ENCODE measurements at regions not wholly inside any gene's neighbourhood (a gene's known extent, or its start where the extent isn't known, plus 50 kb on each side); places are given as distances from the start of the nearest gene placed in this dataset.

DNA sequence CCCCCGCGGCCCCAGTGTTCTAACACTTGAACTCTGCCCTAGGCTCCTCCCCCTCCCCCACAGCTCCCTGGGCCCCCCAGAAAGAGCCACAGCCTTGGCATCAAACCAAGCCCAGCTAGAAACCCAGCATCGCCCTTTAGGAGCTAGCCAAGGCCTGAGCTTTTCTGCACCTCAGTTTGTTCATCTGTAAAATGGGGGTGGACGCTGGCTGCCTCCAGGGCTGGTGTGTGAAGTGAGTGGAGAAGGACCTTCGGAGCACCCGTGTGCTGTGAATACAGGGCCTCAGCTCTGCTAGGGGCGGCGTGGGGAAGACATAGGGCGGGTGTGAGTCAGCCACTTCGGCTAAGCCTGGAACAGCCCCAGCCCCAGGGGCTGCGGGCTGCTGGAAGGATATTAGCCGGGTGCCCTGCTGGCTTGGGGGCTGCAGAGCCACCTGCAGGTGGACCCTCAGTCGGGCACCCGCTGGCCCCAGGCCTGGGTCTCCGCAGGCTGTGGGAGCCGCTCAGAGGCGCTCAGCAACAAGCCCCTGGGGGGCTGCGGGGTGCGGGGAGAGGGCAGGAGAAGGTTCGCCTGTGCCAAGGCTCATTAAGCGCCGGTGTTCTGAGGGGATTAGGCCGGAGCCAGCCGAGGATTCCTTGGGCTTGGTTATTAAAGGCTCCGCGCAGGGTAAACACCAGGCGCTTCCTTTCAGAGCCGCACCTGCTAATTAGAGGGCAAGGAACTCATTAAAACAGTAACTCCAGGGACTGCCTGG is 217.0 kb upstream of the CIBAR2 start:
- DNase-seq = no peak

GRCh38 chr16:85330006-85330693 is 217.9 kb upstream of the CIBAR2 start:
- DNase-seq = no peak

DNA sequence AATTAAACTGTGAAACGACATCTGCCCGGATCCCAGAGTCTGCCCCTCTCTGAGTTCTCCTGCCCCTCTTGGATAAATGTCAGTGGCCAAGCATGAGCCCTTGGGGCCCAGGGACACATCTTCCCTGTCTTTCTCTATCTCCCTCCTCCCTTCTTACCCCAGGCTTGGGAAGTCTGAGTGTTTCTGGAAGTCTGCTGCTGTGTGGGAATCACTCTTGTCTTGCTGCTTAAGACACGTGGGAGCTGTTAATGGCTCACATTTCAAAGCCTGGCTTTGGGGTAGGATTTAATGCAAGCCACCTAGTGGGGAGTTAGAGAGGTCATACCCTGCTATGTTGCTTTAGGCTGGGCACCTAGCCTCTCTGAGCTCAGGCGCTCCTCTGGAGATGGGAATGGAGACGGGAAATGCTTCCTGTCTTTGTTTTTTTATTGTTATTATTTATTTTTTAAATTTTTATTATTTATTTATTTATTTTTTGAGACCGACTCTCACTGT is 218.5 kb upstream of the CIBAR2 start:
- no peak for DNase-seq

GRCh38 chr16:85331688-85332087 is 219.4 kb upstream of the CIBAR2 start:
- DNase-seq = no peak

GRCh38 chr16:85332175-85332574 is 219.9 kb upstream of the CIBAR2 start:
- DNase-seq = no peak

GRCh38 chr16:85333337-85333736 is 221.1 kb upstream of the CIBAR2 start:
- DNase-seq = no peak

DNA sequence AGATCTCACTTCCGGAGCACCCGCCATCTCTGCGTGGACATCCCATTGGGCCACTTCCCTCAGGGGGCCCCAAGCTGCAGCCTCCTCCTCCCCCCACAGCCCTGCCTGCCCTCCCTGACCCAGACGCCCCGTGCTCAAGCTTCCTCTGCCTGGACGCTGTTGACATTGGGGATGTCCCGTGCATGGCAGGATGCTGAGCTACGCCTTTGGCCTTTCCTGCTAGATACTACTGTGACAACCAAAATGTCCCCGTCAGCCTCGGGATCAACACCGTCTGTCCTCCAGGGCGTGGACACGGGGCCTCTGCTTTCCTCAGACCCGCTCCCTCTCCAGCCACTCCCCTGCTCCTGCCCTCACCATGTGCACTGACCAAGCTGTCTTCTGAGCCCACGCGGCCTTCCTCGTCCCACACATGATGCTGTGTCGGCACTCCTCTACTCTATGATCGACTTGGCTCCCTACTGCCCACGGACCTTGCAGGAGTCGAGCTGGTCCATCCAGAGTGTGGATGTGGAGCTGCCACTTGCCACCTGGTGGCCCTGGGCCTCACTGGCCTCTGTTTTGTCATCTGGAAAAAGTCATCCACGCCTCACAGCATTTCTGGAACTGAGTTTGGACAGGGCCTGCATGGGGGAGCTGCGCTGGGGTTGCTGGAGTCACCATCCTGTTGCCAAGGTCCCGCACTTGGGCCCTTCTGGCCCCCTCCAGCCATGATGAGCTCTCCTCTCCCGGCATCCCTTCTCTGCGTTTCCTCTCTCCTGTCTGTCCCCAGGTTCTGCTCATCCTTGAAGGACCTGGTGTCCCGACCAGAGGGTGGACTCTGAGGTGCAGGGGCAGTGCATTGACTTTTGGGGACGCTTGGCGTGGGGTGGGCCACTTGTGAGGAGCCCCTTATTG is 221.7 kb upstream of the CIBAR2 start:
- DNase-seq = no peak

DNA sequence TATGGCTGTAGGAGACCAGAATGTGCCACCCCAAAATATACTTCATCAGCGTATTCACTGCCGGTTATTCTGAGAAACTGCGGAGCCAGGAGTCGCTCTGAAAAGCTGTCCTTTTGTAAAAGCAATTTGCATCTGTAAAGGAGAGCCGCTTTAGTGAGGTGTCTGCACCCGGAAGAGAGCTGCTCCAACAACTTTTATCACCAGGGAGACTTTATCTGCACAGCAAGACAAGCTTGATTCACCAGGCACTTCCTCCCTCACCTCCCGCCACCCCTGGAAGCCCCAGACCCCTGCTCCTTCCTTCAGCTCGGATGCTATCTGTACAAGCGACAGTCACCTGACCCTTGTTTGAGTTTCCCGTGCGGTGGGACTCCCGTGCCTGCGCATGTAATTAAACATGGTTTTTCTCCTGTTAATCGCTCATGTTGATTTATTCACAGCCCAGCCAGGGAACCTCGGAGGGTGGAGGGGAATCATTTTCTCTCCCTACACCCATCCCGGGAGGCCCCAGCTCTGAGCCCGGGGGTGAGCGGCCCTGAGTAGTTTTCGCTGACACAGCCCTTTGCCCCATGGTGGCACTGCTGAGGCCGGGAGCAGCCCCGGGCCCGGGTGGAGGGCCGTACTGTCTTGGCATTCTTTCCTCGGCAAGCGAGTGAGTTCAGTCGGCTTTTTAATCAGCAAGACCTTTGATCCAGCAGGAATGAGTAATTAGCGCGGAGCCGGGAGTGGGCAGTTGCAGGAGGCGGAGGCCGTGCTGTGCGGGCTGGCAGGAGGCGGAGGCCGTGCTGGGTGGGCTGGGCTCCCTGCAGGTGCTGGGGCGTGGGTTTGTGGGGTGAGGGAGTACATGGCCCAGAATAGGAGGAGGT is 222.7 kb upstream of the CIBAR2 start:
- DNase-seq = no peak

- no peak for DNase-seq
Observed at GRCh38 chr16:85335584-85336491, 223.6 kb upstream of the CIBAR2 start.

DNA sequence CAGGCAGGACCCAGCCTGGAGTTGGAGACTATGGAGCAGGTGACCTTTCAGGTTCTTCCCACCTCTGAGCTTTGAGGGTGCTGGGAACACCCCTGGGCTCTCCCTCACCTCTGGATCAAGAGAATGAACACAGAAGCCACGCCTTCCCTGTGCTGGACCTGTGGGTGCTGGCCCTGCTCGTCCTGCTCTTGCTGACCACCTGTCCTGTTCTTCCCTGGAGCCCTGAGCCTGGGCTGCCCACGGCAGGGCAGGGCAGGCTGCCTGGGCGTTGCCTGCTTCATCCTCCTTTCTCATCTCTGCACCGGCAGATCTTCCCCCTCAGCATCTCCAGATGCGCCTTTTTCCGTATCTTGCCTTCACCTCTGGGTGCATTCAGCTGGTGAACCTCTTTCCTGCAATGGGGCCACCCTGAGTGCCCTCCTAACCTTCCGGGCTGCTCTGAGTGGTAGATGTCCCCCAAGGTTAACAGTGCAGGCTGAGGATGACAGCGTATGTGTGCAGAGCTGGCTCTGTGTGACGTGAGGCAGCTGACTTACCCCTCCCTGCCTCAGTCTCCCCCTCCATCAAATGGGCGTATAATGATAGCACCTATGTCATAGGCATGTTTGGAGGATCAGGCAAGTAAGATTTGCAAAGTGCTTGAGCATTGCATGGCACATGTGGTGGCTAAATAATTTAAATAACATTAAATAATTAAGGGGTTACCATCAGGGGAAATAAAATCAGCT is 225.8 kb upstream of the CIBAR2 start:
- no peak for DNase-seq

GRCh38 chr16:85338638-85338982 is 226.3 kb upstream of the CIBAR2 start:
- no peak for DNase-seq

GRCh38 chr16:85338989-85339685 is 226.9 kb upstream of the CIBAR2 start:
- no peak for DNase-seq

- no peak for DNase-seq
Observed at GRCh38 chr16:85341972-85342695, 229.9 kb upstream of the CIBAR2 start.

DNA sequence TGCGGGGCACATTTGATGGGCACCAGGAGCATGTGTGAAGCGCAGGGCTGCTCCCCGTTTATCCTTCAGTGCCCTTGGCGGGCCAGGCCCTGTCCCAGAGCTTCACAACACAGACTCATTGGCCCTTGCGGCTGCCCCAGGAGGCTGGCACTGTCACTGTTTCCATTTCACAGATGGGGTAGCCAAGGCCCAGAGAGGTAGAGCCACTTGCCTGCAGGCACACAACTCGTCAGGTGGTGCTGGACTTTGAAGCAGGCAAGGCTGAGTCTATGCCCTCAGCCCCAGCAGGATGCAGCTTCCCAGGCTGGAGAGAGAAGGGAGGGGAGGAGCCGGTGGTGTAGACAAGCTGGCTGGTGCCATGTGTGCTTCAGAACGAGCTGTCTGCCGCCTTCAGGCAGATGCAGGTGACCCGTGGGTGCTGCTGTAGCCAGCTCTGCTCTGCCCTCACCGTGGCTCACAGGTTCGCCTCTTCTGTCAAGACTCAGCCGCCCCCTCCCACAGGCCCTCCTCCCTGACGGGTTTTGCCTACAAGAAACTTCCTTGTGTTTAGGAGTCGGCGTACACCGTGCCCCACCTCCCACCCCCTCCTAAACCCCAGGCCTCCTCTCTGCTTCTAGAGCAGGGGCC is 232.3 kb upstream of the CIBAR2 start:
- no peak for DNase-seq

DNA sequence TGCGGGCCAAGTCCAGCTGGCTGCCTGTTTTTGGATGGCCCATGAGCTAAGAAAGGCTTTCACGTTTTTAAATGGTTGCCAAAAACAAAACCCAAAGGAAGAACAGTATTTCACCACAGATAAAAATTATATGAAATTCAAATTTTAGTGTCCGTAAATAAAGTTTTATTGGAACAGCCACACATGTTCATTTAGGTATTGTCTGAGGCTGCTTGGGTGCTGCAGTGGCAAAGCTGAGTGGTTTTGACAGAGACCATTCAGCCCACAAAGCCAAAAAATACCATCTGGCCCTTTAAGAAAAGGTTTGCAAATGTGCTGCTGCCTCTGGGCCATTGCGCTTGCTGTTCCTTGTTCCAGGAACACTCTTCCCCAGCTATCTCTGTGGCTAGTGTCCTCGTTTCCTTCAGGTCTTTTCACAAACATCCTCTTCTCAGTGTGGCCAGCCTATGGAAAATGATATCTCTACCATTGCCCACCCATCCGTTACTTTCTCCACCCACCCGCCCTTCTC is 232.9 kb upstream of the CIBAR2 start:
- DNase-seq = no peak

DNA sequence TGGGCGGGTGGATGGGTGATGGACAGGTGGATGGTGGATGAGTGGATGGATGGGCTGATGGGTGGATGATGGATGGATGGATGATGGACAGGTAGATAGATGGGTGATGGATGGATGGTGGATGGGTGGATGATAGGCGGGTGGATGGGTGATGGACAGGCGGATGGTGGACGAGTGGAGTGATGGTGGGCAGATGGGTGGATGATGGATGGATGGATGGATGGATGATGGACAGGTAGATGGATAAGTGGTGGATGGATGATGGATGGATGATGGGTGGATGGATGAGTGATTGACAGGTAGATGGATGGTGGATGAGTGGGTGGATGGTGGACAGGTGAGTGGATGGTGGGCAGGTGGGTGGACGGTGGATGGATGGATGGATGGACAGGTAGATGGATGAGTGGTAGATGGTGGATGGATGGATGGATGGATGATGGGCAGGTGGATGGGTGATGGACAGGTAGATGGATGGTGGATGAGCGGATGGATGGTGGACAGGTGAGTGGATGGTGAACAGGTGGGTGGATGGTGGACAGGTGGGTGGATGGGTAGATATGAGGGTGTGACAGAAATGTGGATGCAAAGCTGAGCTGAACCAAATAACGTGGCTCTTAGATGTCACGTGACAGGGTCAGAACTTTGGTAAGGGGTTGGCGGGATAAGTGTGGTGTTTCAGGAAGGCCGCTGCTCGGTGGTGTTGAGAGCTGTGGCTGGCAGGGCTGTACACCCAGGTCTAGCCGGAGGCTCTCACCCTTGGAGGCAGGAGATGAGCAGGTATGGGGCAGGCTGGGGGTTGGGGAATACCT is 234.3 kb upstream of the CIBAR2 start:
- DNase-seq = no peak

GRCh38 chr16:85347213-85347591 is 234.9 kb upstream of the CIBAR2 start:
- DNase-seq = no peak
